GM12891 (cell line): ENCODE measurements at regions not wholly inside any gene's neighbourhood (a gene's known extent, or its start where the extent isn't known, plus 50 kb on each side); places are given as distances from the start of the nearest gene placed in this dataset.

Experiments
- PAX5 ChIP-seq: IDR thresholded peaks from 2 replicates; pipeline ENCODE4 v1.6.1; 2011; ENCODE audit warnings: low read length, moderate library complexity, mild to moderate bottlenecking; ENCODE audit not compliant: insufficient read depth, severe bottlenecking
- POLR2A ChIP-seq: IDR thresholded peaks from 2 replicates; pipeline ENCODE4 v1.6.1; 2011; ENCODE audit warnings: low read depth, low read length, control low read depth
- POLR2AphosphoS5 ChIP-seq: IDR thresholded peaks from 2 replicates; pipeline ENCODE4 v1.6.1; 2011; ENCODE audit warnings: low read depth, low read length, control low read depth

DNA sequence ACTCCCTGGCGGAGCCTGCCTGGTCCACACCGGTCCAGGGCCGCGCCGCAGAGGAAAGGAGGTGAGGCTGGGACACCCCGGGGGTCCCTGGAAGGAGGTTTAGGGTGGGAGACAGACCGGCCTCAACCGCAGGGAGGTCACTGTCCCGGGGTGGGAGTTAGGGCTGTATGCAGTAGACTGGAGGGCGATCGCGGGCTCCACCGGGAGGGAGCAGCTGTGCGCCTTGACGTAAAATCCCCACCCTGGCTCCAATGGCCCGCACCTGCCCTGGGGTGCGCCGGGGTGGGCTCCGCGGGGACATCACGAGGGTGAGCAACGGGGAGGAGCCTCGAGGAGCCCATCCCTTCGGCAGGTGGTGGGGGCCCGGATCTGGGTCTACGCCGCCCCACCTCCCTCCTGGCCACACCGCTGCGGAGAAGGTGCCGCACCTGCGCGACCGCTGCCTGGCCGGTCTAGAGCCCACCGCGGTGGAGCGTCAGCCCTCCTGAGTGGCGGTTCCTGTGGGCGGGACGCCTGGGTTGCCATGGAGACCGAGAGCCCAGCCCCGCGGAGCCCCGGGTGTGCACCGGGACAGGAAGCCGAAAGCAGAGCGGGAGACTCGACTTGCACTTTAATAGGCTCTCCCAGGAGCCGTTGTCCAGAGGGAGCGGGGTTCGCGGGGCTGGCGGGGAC is 105.1 kb downstream of the ADRA2C start:
- TF ChIP-seq POLR2A: no peak
- no peak for TF ChIP-seq POLR2AphosphoS5
- no peak for TF ChIP-seq PAX5
